Thyroid gland (tissue), 4 donors: ENCODE measurements at regions not wholly inside any gene's neighbourhood (a gene's known extent, or its start where the extent isn't known, plus 50 kb on each side); places are given as distances from the start of the nearest gene placed in this dataset.

Experiments
- POLR2A ChIP-seq, 2 donors: fragments of 450-650 bp; IDR thresholded peaks; one replicate each; pipeline ENCODE4 v1.6.1; 2017; ENCODE audit warnings: antibody characterized with exemption in 2 of 2, mild to moderate bottlenecking in 2 of 2, moderate library complexity in 1 of 2
- TF ChIP-seq, protein P1 (sequence below), 6 experiments: fragments of 200-600 bp in 3 of 6; fragments of 450-650 bp in 3 of 6; sonication (generic) in 3 of 6; IDR thresholded peaks; one replicate each; pipeline ENCODE4 v1.5.1; 2016 to 2019; ENCODE audit warnings: antibody characterized with exemption in 6 of 6, mild to moderate bottlenecking in 2 of 6, inconsistent platforms in 1 of 6, moderate library complexity in 1 of 6

DNA sequence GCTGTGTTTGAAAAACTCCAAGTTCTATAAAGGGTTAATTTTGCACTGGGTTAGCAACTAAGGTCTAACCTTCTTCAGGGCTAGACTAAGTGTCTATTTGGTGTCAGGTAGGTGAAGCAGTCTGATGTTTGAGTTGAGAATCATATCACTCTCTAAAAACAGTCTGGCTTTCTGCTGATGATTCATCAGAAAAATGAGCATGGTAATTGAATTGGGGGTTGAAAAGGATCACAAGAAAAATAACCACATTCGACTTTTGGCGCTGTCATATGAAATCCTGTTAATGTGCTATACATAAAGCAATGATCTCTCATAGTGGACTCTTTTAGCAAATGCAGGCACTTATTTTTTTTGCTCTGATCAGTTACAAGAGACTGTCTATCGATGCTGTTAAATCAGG, 242.2 kb upstream of the AZI2 start:
- no peak for TF ChIP-seq POLR2A (IDR thresholded peaks at IDR 0.05)
- TF ChIP-seq, protein P1, sequence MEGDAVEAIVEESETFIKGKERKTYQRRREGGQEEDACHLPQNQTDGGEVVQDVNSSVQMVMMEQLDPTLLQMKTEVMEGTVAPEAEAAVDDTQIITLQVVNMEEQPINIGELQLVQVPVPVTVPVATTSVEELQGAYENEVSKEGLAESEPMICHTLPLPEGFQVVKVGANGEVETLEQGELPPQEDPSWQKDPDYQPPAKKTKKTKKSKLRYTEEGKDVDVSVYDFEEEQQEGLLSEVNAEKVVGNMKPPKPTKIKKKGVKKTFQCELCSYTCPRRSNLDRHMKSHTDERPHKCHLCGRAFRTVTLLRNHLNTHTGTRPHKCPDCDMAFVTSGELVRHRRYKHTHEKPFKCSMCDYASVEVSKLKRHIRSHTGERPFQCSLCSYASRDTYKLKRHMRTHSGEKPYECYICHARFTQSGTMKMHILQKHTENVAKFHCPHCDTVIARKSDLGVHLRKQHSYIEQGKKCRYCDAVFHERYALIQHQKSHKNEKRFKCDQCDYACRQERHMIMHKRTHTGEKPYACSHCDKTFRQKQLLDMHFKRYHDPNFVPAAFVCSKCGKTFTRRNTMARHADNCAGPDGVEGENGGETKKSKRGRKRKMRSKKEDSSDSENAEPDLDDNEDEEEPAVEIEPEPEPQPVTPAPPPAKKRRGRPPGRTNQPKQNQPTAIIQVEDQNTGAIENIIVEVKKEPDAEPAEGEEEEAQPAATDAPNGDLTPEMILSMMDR (IDR thresholded peaks at IDR 0.05): no peak
